Hippocampal formation (tissue), 2 donors: ENCODE measurements at regions not wholly inside any gene's neighbourhood (a gene's known extent, or its start where the extent isn't known, plus 50 kb on each side); places are given as distances from the start of the nearest gene placed in this dataset.

Source experiments
- DNase-seq, 2 donors: peaks; one replicate each; lab custom pipeline; 2025; lab: John Stamatoyannopoulos, UW

GRCh38 chr13:80399340-80400163 lies 58.6 kb upstream of the SPRY2 start:
- no peak for DNase-seq
